ENCODE measurements at regions not wholly inside any gene's neighbourhood (a gene's known extent, or its start where the extent isn't known, plus 50 kb on each side); places are given as distances from the start of the nearest gene placed in this dataset.

DNA sequence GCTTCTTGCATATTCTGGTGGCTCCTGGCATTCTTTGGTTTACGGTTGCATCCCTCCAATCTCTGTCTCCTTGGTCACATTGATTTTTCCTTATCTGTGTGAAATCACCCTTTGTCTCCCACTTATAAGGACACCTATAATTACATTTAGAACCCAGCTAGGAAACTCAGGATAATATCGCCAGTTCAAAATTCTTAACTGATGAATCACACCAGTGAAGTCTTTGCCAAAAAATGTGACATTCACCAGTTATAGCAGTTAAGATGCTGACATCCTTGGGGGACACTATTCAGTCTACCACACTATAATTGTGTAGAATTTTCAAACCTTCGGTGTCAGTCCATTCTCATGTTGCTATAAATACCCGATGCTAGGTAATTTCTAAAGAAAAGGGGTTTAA, 320.2 kb downstream of the TMX3 start:
- TF ChIP-seq, protein P1, sequence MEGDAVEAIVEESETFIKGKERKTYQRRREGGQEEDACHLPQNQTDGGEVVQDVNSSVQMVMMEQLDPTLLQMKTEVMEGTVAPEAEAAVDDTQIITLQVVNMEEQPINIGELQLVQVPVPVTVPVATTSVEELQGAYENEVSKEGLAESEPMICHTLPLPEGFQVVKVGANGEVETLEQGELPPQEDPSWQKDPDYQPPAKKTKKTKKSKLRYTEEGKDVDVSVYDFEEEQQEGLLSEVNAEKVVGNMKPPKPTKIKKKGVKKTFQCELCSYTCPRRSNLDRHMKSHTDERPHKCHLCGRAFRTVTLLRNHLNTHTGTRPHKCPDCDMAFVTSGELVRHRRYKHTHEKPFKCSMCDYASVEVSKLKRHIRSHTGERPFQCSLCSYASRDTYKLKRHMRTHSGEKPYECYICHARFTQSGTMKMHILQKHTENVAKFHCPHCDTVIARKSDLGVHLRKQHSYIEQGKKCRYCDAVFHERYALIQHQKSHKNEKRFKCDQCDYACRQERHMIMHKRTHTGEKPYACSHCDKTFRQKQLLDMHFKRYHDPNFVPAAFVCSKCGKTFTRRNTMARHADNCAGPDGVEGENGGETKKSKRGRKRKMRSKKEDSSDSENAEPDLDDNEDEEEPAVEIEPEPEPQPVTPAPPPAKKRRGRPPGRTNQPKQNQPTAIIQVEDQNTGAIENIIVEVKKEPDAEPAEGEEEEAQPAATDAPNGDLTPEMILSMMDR (IDR thresholded peaks at IDR 0.05; ENCODE audit: low read depth, low read length): no peak
- TF ChIP-seq POLR2A (IDR thresholded peaks at IDR 0.05; ENCODE audit: extremely low read depth, insufficient read length): no peak
